ENCODE measurements at regions not wholly inside any gene's neighbourhood (a gene's known extent, or its start where the extent isn't known, plus 50 kb on each side); places are given as distances from the start of the nearest gene placed in this dataset.

- TF ChIP-seq POLR2AphosphoS5 (IDR thresholded peaks at IDR 0.05; ENCODE audit: low read depth, low read length): no peak
- no peak for TF ChIP-seq POLR2A (IDR thresholded peaks at IDR 0.05; ENCODE audit: low read depth, low read length)
- TF ChIP-seq TAF1 (IDR thresholded peaks at IDR 0.05; ENCODE audit: low read depth, low read length): no peak
These were observed 248.2 kb upstream of the MAF start for GRCh38 chr16:79848719-79849118.
